Retina (tissue), 1 donor: ENCODE measurements at regions not wholly inside any gene's neighbourhood (a gene's known extent, or its start where the extent isn't known, plus 50 kb on each side); places are given as distances from the start of the nearest gene placed in this dataset.
A peak's percentile ranks its signal among the peaks of the same experiment; 100 is the strongest.

Experiments used
- DNase-seq: peaks from one replicate; pipeline ENCODE4 v3.0.0-alpha.2; 2016

- DNase-seq, result no peak
These were observed 325.6 kb downstream of the BLID start for GRCh38 chr11:121790430-121790829.

GRCh38 chr11:121780971-121781370 lies 328.2 kb upstream of the SORL1-AS1 start:
- DNase-seq, result no peak

- no peak for DNase-seq
These were observed 324.3 kb upstream of the SORL1-AS1 start for GRCh38 chr11:121777056-121777455.

GRCh38 chr11:121775276-121775675 lies 322.5 kb upstream of the SORL1-AS1 start:
- no peak for DNase-seq

- DNase-seq, result no peak
These were observed 320.3 kb upstream of the SORL1-AS1 start for GRCh38 chr11:121773076-121773475.

GRCh38 chr11:121770939-121771595 lies 318.3 kb upstream of the SORL1-AS1 start:
- no peak for DNase-seq

- no peak for DNase-seq
These were observed 316.4 kb upstream of the SORL1-AS1 start for GRCh38 chr11:121769191-121769590.

- no peak for DNase-seq
These were observed 314.7 kb upstream of the SORL1-AS1 start for GRCh38 chr11:121767433-121767832.

- no peak for DNase-seq
These were observed 314.2 kb upstream of the SORL1-AS1 start for GRCh38 chr11:121766991-121767390.

- DNase-seq, result no peak
These were observed 313.4 kb upstream of the SORL1-AS1 start for GRCh38 chr11:121766166-121766565.

- no peak for DNase-seq
These were observed 310.8 kb upstream of the SORL1-AS1 start for GRCh38 chr11:121763526-121763925.

GRCh38 chr11:121762820-121763219 lies 310.1 kb upstream of the SORL1-AS1 start:
- peak; percentile 25 for DNase-seq

GRCh38 chr11:121761186-121761585 lies 308.4 kb upstream of the SORL1-AS1 start:
- no peak for DNase-seq

GRCh38 chr11:121757480-121758125 lies 304.8 kb upstream of the SORL1-AS1 start:
- no peak for DNase-seq

- no peak for DNase-seq
These were observed 303.1 kb upstream of the SORL1-AS1 start for GRCh38 chr11:121755906-121756305.

GRCh38 chr11:121755191-121755590 lies 302.4 kb upstream of the SORL1-AS1 start:
- DNase-seq, result no peak

GRCh38 chr11:121754598-121754997 lies 301.8 kb upstream of the SORL1-AS1 start:
- no peak for DNase-seq

- no peak for DNase-seq
These were observed 296.9 kb upstream of the SORL1-AS1 start for GRCh38 chr11:121749691-121750090.

GRCh38 chr11:121748068-121748467 lies 295.3 kb upstream of the SORL1-AS1 start:
- DNase-seq, result no peak

- DNase-seq, result no peak
These were observed 290.5 kb upstream of the SORL1-AS1 start for GRCh38 chr11:121743285-121743684.

- DNase-seq, result no peak
These were observed 289.1 kb upstream of the SORL1-AS1 start for GRCh38 chr11:121741761-121742361.

- no peak for DNase-seq
These were observed 288.6 kb upstream of the SORL1-AS1 start for GRCh38 chr11:121741351-121741760.

- no peak for DNase-seq
These were observed 288.1 kb upstream of the SORL1-AS1 start for GRCh38 chr11:121740902-121741301.

GRCh38 chr11:121733858-121734257 lies 281.1 kb upstream of the SORL1-AS1 start:
- DNase-seq, result no peak
